B cell (primary cell): ENCODE measurements at regions not wholly inside any gene's neighbourhood (a gene's known extent, or its start where the extent isn't known, plus 50 kb on each side); places are given as distances from the start of the nearest gene placed in this dataset.

ENCODE experiments used
- ATAC-seq: fragments of 200-7000 bp; cut with Tn5 transposase; one replicate; pipeline ENCODE4 v1.10.0; 2021; ENCODE audit warnings: low read depth, mild to moderate bottlenecking, moderate number of reproducible peaks, moderate library complexity
- CTCF ChIA-PET: fragments of 350-600 bp; sonication (Branson Sonifier 250); formaldehyde crosslinking; loops from one replicate; lab custom pipeline; 2021; ENCODE audit warnings: antibody characterized with exemption, inconsistent platforms; lab: Charles Lee
- POLR2A ChIA-PET: fragments of 350-600 bp; sonication (Branson Sonifier 250); formaldehyde crosslinking; loops from one replicate; lab custom pipeline; 2021; ENCODE audit warnings: antibody characterized with exemption; lab: Charles Lee
- DNase-seq: peaks from one replicate; pipeline ENCODE4 v3.0.0; 2013
- H2AFZ ChIP-seq: 2 replicates; pipeline ENCODE4 v1.6.1; 2012; ENCODE audit warnings: mild to moderate bottlenecking, low read depth, low read length; ENCODE audit not compliant: insufficient read depth, poor library complexity, severe bottlenecking
- H3K27ac ChIP-seq, 2 donors: 1 replicate in 1 of 2; 2 replicates in 1 of 2; pipeline ENCODE4 v1.5.1; 2012 to 2013; ENCODE audit warnings: low read length in 2 of 2, mild to moderate bottlenecking in 2 of 2, moderate library complexity in 1 of 2
- H3K27me3 ChIP-seq, 4 experiments: fragments of 200-600 bp in 1 of 4; sonication (generic) in 1 of 4; replicated peaks in 1 of 4; 1 replicate in 2 of 4; 2 replicates in 2 of 4; pipeline versions ENCODE4 v1.6.1 to v1.7.0; 2013 to 2016; ENCODE audit warnings: low read length in 3 of 4, mild to moderate bottlenecking in 2 of 4, mixed read lengths in 1 of 4, moderate library complexity in 1 of 4; ENCODE audit not compliant: insufficient read depth in 4 of 4, control insufficient read depth in 3 of 4; ENCODE audit errors: control extremely low read depth in 1 of 4
- H3K36me3 ChIP-seq, 2 experiments: replicated peaks in 1 of 2; 1 replicate in 1 of 2; 2 replicates in 1 of 2; pipeline versions ENCODE4 v1.6.1 to v1.7.1; 2013; ENCODE audit warnings: low read length in 1 of 2; ENCODE audit not compliant: insufficient read depth in 2 of 2, control insufficient read depth in 1 of 2; ENCODE audit errors: control extremely low read depth in 1 of 2, extremely low read depth in 1 of 2
- H3K4me1 ChIP-seq, 2 donors: fragments of 200-600 bp in 1 of 2; sonication (generic) in 1 of 2; 1 replicate in 1 of 2; 2 replicates in 1 of 2; pipeline versions ENCODE4 v1.5.1 to v1.6.1; 2013 to 2017; ENCODE audit warnings: low read length in 2 of 2; ENCODE audit not compliant: control insufficient read depth in 2 of 2, insufficient read depth in 2 of 2
- H3K4me2 ChIP-seq: replicated peaks from 2 replicates; pipeline ENCODE3; 2012; ENCODE audit warnings: mild to moderate bottlenecking, low read depth, low read length; ENCODE audit not compliant: poor library complexity, severe bottlenecking
- H3K4me3 ChIP-seq, 5 experiments: fragments of 200-600 bp in 1 of 5; sonication (generic) in 1 of 5; 1 replicate in 3 of 5; 2 replicates in 2 of 5; pipeline versions ENCODE4 v1.5.1 to v1.7.0; 2011 to 2016; ENCODE audit warnings: low read length in 4 of 5, mild to moderate bottlenecking in 4 of 5, low read depth in 2 of 5, control low read depth in 1 of 5, moderate library complexity in 1 of 5; ENCODE audit not compliant: insufficient read depth in 1 of 5; ENCODE audit errors: control extremely low read depth in 1 of 5, extremely low read depth in 1 of 5
- H3K79me2 ChIP-seq: fragments of 200-600 bp; sonication (generic); one replicate; pipeline ENCODE4 v1.6.0; 2016; ENCODE audit warnings: low read length; ENCODE audit not compliant: control insufficient read depth, insufficient read depth
- H3K9ac ChIP-seq: fragments of 200-600 bp; sonication (generic); 2 replicates; pipeline ENCODE4 v1.6.1; 2017; ENCODE audit warnings: mild to moderate bottlenecking, low read length, moderate library complexity
- H3K9me3 ChIP-seq, 3 donors: one replicate each; pipeline versions ENCODE4 v1.6.1 to v1.7.1; 2013; ENCODE audit warnings: low read length in 2 of 3; ENCODE audit not compliant: control insufficient read depth in 2 of 3, insufficient read depth in 1 of 3; ENCODE audit errors: control extremely low read depth in 1 of 3
- H4K20me1 ChIP-seq: 2 replicates; pipeline ENCODE4 v1.6.0; 2012; ENCODE audit warnings: mild to moderate bottlenecking, low read length; ENCODE audit not compliant: insufficient read depth, control insufficient read depth, poor library complexity, severe bottlenecking
- H3K27ac Mint-ChIP-seq: one replicate; pipeline ENCODE4 v1.8.0; 2021; ENCODE audit warnings: mixed read lengths
- H3K27me3 Mint-ChIP-seq: one replicate; pipeline ENCODE4 v1.8.0; 2021; ENCODE audit warnings: mixed read lengths
- H3K4me1 Mint-ChIP-seq: one replicate; pipeline ENCODE4 v1.8.0; 2021; ENCODE audit warnings: mixed read lengths
- H3K4me3 Mint-ChIP-seq: one replicate; pipeline ENCODE4 v1.8.0; 2021; ENCODE audit warnings: mixed read lengths
- H3K9me3 Mint-ChIP-seq: one replicate; pipeline ENCODE4 v1.8.0; 2022; ENCODE audit warnings: mixed read lengths; ENCODE audit not compliant: insufficient read depth
- CTCF ChIP-seq: fragments of 200-600 bp; IDR thresholded peaks from one replicate; pipeline ENCODE4 v1.8.0; 2022; ENCODE audit warnings: antibody characterized with exemption, mild to moderate bottlenecking
- EZH2 ChIP-seq: IDR thresholded peaks from 2 replicates; pipeline ENCODE4 v1.6.1; 2012; ENCODE audit warnings: borderline replicate concordance, low read depth, mild to moderate bottlenecking, moderate library complexity, low read length; ENCODE audit not compliant: insufficient read depth, poor library complexity, severe bottlenecking
- WGBS: methylation state at CpG from one replicate; pipeline ENCODE4 v1.1.5; 2013; ENCODE audit warnings: missing lambda C conversion rate; ENCODE audit not compliant: insufficient coverage; 5-methylcytosine and 5-hydroxymethylcytosine counted together
- intact Hi-C: fragments of 100-400 bp; cut with micrococcal nuclease; formaldehyde crosslinking; loops from one replicate; pipeline ENCODE4 v1.10.0; 2022

GRCh38 chr2:228864131-228864530 is 407.0 kb downstream of the PID1 start:
- WGBS, result no CpG with 5 or more reads among the region's 3 CpGs
- Histone ChIP-seq H3K4me1 (no peaks in the 10 kb centered on the region), H4K20me1 (no peaks in the 10 kb centered on the region), H3K9me3 (peaks cover 0 to 13% (median 0%) of the 10 kb centered on the region in 3 donors), H3K9ac (no peak overlapping the region), H3K4me3 (no peak overlapping the region), H3K79me2 (no peaks in the 10 kb centered on the region), H3K27me3 (no peaks in the 10 kb centered on the region), H2AFZ (no peak overlapping the region), H3K36me3 (no peaks in the 10 kb centered on the region), H3K4me2 (no peak overlapping the region), H3K27ac (no peak overlapping the region)
- TF ChIP-seq CTCF, result no peak
- TF ChIP-seq EZH2, result no peak
- peaks cover 3% of the 10 kb centered on the region for H3K9me3 Mint-ChIP-seq
- H3K4me1 Mint-ChIP-seq, result no peaks in the 10 kb centered on the region
- ChIA-PET POLR2A (no interaction called here), CTCF (no interaction called here)
- no peaks in the 10 kb centered on the region for H3K27me3 Mint-ChIP-seq
- ATAC-seq, result no peak
- no peak overlapping the region for H3K4me3 Mint-ChIP-seq
- H3K27ac Mint-ChIP-seq, result no peak overlapping the region
- DNase-seq, result no peak
- intact Hi-C loops, result no loop called here

GRCh38 chr2:228860601-228861285 is 410.3 kb downstream of the PID1 start:
- Mint-ChIP-seq H3K27me3 (no peaks in the 10 kb centered on the region), H3K9me3 (no peaks in the 10 kb centered on the region), H3K4me1 (no peaks in the 10 kb centered on the region), H3K27ac (no peak overlapping the region), H3K4me3 (no peak overlapping the region)
- DNase-seq, result no peak
- POLR2A ChIA-PET, result no interaction called here
- peaks cover 0 to 5% (median 0%) of the 10 kb centered on the region in 3 donors for H3K9me3 ChIP-seq
- no peak overlapping the region for H3K4me3 ChIP-seq
- no peaks in the 10 kb centered on the region for H3K27me3 ChIP-seq
- CTCF ChIA-PET, result no interaction called here
- no peak overlapping the region for H2AFZ ChIP-seq
- H3K27ac ChIP-seq, result no peak overlapping the region
- intact Hi-C loops, result no loop called here
- H3K36me3 ChIP-seq, result no peaks in the 10 kb centered on the region
- no peak for ATAC-seq
- no peaks in the 10 kb centered on the region for H3K79me2 ChIP-seq
- TF ChIP-seq EZH2 (no peak), CTCF (no peak)
- H3K9ac ChIP-seq, result no peak overlapping the region
- H4K20me1 ChIP-seq, result no peaks in the 10 kb centered on the region
- no peak overlapping the region for H3K4me2 ChIP-seq
- H3K4me1 ChIP-seq, result no peaks in the 10 kb centered on the region
- no CpG with 5 or more reads among the region's 5 CpGs for WGBS
